ENCODE measurements at regions not wholly inside any gene's neighbourhood (a gene's known extent, or its start where the extent isn't known, plus 50 kb on each side); places are given as distances from the start of the nearest gene placed in this dataset.

DNA sequence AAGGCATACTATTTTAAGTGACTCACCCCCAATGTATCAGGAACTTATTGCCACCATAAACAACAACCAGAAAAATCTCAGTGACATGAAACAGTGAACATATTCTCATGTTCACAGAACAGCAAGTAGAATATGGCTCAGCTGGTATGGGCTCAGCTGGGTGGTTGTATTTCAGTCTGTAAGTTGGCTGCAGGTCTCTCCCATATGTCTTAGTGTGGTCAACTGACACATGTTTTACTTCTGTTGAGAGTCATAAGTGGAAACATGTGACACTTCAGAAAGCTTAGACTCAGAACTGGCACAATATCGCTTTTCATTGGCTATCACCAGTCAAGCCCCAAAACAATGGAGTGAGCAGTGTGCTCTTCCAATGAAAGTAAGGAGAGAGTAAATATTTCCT, 574.1 kb downstream of the HAO1 start:
- TF ChIP-seq, protein P1, sequence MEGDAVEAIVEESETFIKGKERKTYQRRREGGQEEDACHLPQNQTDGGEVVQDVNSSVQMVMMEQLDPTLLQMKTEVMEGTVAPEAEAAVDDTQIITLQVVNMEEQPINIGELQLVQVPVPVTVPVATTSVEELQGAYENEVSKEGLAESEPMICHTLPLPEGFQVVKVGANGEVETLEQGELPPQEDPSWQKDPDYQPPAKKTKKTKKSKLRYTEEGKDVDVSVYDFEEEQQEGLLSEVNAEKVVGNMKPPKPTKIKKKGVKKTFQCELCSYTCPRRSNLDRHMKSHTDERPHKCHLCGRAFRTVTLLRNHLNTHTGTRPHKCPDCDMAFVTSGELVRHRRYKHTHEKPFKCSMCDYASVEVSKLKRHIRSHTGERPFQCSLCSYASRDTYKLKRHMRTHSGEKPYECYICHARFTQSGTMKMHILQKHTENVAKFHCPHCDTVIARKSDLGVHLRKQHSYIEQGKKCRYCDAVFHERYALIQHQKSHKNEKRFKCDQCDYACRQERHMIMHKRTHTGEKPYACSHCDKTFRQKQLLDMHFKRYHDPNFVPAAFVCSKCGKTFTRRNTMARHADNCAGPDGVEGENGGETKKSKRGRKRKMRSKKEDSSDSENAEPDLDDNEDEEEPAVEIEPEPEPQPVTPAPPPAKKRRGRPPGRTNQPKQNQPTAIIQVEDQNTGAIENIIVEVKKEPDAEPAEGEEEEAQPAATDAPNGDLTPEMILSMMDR (IDR thresholded peaks at IDR 0.05; ENCODE audit: insufficient read depth, low read length, poor library complexity, severe bottlenecking) = no peak
- no peak for TF ChIP-seq EZH2phosphoT487 (conservative IDR thresholded peaks at IDR 0.05; ENCODE audit: low read length)
